Heart left ventricle (tissue), 16 donors: ENCODE measurements at regions not wholly inside any gene's neighbourhood (a gene's known extent, or its start where the extent isn't known, plus 50 kb on each side); places are given as distances from the start of the nearest gene placed in this dataset.

ENCODE experiments used
- ATAC-seq, 4 donors: fragments of 200-7000 bp; cut with Tn5 transposase; one replicate each; pipeline ENCODE4 v1.9.1; 2020 to 2022; ENCODE audit warnings: moderate library complexity in 4 of 4, mild to moderate bottlenecking in 3 of 4, moderate number of reproducible peaks in 1 of 4
- DNase-seq, 5 donors: peaks; one replicate each; pipeline ENCODE4 v3.0.0-alpha.2; 2020
- H3K27ac ChIP-seq, 12 donors: fragments of 200-600 bp; sonication (generic) in 4 of 12; one replicate each; pipeline versions ENCODE4 v1.5.0 to v1.8.0; 2016 to 2022; ENCODE audit warnings: mild to moderate bottlenecking in 2 of 12
- H3K27me3 ChIP-seq, 9 donors: fragments of 200-600 bp; sonication (generic) in 2 of 9; one replicate each; pipeline versions ENCODE4 v1.5.1 to v1.8.0; 2016 to 2022; ENCODE audit warnings: mild to moderate bottlenecking in 3 of 9
- H3K36me3 ChIP-seq, 9 donors: fragments of 200-600 bp; sonication (generic) in 2 of 9; one replicate each; pipeline versions ENCODE4 v1.5.0 to v1.8.0; 2018 to 2022; ENCODE audit warnings: mild to moderate bottlenecking in 2 of 9
- H3K4me1 ChIP-seq, 12 donors: fragments of 200-600 bp; sonication (generic) in 4 of 12; one replicate each; pipeline versions ENCODE4 v1.5.0 to v1.8.0; 2016 to 2022; ENCODE audit warnings: mild to moderate bottlenecking in 3 of 12
- H3K4me3 ChIP-seq, 12 donors: fragments of 200-600 bp; sonication (generic) in 4 of 12; one replicate each; pipeline versions ENCODE4 v1.5.0 to v1.8.0; 2017 to 2022; ENCODE audit warnings: mild to moderate bottlenecking in 9 of 12, moderate library complexity in 4 of 12
- H3K9me3 ChIP-seq, 12 donors: fragments of 200-600 bp; sonication (generic) in 4 of 12; one replicate each; pipeline versions ENCODE4 v1.5.0 to v1.8.0; 2016 to 2022; ENCODE audit warnings: mild to moderate bottlenecking in 1 of 12
- POLR2A ChIP-seq, 2 donors: fragments of 450-650 bp; IDR thresholded peaks; one replicate each; pipeline ENCODE4 v1.6.1; 2017; ENCODE audit warnings: antibody characterized with exemption in 2 of 2, mild to moderate bottlenecking in 2 of 2, moderate library complexity in 2 of 2
- WGBS, 4 donors: extraction: QIAGEN DNeasy Blood & Tissue Kit in 2 of 4; methylation state at CpG; one replicate each; pipeline versions ENCODE4 v1.1.5 to v1.1.7; 2013 to 2018; 5-methylcytosine and 5-hydroxymethylcytosine counted together
- intact Hi-C, 10 donors: fragments of 100-400 bp; cut with DNase I; formaldehyde crosslinking; loops; one replicate each; pipeline versions ENCODE4 v1.11.1 to v1.14.2; 2022
- TF ChIP-seq, protein P1 (sequence below), 12 donors: fragments of 200-600 bp; sonication (generic) in 4 of 12; IDR thresholded peaks; one replicate each; pipeline versions ENCODE4 v1.5.0 to v1.8.0; 2018 to 2022; ENCODE audit warnings: antibody characterized with exemption in 12 of 12, mild to moderate bottlenecking in 5 of 12
- donor health status: ischemic (EF 13 %, LVEDD 7.1; RV severe dilation, severe dysfunction).
- donor health status: healthy with polysubstance abuse.
- donor health status: DM: no; HTN: yes; CAD: no.
- donor health status: DM: no; HTN: no; CAD: no.
- donor health status: ischemic (EF 25% LVEDD 6.9; RV normal size, moderate dysfunction).
- donor health status: ischemic (EF 25% LVEDD 5.7; RV mildly dilated, moderate dysfunction).
- donor health status: healthy.
- donor health status: DM: yes; HTN: yes; CAD: no.
- donor health status: ischemic (EF 35%, LVEDD 5.7; RV mildly dilated, moderate dysfunction).
- donor health status: nonischemic (EF 11% LVEDD 7.7; RV severe dilation, severe dysfunction).
- donor health status: DM: yes; HTN: yes; CAD: no.
- donor health status: PGD.
- donor health status: ischemic (EF 29% LVEDD 5.4; RV normal size, mild dysfunction).
- donor health status: nonischemic (EF 23%, LVEDD 6.1; RV moderate dilation, normal function).

DNA sequence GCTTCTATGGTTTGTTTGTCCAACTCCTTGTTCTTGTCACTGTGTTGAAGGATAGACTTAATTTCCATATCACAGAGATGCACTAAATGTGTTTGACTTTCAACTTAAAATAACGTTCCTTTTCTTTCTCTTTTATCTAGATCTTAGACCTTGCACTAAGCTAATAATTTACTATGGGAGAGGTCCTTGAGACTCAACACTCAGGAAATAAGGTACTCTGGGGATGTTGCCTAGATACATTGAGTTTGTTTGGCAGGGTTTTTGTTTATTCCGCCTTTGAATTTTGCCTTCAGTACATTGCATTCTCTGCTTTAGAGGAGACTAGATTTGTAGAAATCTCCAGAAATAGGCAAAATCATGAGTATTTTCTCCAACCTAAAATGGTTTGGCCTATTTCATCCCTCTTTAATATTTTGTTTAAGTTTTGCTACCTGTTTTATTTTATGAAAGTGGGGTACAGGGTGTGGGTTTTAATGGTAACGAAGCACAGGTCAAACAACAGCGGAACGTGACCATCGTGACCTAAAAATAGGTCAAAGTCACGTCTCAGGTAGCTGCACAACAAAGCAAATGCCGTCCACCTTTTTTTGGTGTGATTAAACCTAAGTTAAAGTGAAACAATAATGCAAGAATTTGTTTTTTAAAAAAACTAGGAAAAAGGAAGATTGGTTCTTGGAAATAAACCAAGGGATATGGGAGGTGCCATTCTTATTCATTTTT is 115.3 kb upstream of the CPSF6 start:
- DNase-seq (no peak), ATAC-seq (no peak)
- Histone ChIP-seq H3K4me3 (no peak overlapping the region), H3K9me3 (no peaks in the 10 kb centered on the region), H3K4me1 (peaks cover 0 to 7% (median 0%) of the 10 kb centered on the region in 12 donors), H3K27me3 (no peaks in the 10 kb centered on the region), H3K27ac (no peak overlapping the region), H3K36me3 (no peaks in the 10 kb centered on the region)
- 75 to 82% (median 79%) methylated on average over 8 of the region's 8 CpGs for WGBS, 4 donors
- TF ChIP-seq, protein P1, sequence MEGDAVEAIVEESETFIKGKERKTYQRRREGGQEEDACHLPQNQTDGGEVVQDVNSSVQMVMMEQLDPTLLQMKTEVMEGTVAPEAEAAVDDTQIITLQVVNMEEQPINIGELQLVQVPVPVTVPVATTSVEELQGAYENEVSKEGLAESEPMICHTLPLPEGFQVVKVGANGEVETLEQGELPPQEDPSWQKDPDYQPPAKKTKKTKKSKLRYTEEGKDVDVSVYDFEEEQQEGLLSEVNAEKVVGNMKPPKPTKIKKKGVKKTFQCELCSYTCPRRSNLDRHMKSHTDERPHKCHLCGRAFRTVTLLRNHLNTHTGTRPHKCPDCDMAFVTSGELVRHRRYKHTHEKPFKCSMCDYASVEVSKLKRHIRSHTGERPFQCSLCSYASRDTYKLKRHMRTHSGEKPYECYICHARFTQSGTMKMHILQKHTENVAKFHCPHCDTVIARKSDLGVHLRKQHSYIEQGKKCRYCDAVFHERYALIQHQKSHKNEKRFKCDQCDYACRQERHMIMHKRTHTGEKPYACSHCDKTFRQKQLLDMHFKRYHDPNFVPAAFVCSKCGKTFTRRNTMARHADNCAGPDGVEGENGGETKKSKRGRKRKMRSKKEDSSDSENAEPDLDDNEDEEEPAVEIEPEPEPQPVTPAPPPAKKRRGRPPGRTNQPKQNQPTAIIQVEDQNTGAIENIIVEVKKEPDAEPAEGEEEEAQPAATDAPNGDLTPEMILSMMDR (IDR thresholded peaks at IDR 0.05): no peak
- no peak for TF ChIP-seq POLR2A (IDR thresholded peaks at IDR 0.05)
- intact Hi-C loops: no loop called here

DNA sequence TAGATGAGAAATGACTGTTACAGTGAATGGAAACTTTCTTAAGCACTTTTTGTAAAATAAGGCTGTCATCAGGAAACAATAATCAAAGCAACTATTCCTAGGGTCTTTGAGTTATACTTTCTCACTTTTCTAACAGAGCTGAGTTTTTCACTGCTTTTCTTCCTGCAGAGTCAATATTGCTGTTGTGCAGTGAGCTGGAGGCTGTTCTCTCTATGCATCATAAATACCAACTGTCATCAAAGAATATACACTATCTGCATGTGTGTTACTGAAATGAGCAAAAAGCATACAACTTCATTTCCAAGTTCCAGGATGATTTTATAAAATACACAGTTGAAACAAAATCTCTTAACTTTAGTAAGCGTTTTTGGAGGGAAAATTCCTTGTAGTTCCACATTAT is 110.4 kb upstream of the CPSF6 start:
- H3K4me1 ChIP-seq: peaks cover 0 to 5% (median 0%) of the 10 kb centered on the region in 12 donors
- no peak for ATAC-seq
- intact Hi-C loops: no loop called here
- WGBS, 4 donors: 79 to 89% (median 83%) methylated on average over 1 of the region's 1 CpG
- no peak overlapping the region for H3K4me3 ChIP-seq
- H3K36me3 ChIP-seq: no peaks in the 10 kb centered on the region
- no peaks in the 10 kb centered on the region for H3K27me3 ChIP-seq
- no peak for DNase-seq
- peaks cover 0 to 3% (median 0%) of the 10 kb centered on the region in 12 donors for H3K9me3 ChIP-seq
- TF ChIP-seq POLR2A (IDR thresholded peaks at IDR 0.05): no peak
- TF ChIP-seq, protein P1 (IDR thresholded peaks at IDR 0.05): no peak
- no peak overlapping the region for H3K27ac ChIP-seq

DNA sequence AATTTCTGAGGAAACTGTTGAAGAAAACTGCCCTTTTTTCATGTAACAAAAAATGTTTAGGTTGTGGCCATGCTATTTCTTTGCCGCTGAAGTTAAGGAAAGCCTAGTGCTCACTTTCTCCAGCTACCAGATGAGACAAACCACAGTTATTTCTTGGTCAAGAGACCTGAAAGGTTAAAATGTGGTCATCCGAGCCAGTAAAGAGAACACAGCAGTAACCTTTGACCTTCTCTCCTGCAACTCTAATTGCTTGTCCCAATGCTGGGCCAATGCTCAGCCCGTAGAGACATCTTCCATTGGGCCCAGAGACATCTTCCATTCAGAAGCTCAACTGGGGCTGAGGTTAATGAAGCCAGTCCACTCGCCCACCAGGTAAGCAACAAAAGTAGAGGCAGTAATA is 109.8 kb upstream of the CPSF6 start:
- TF ChIP-seq POLR2A (IDR thresholded peaks at IDR 0.05): no peak
- TF ChIP-seq, protein P1 (IDR thresholded peaks at IDR 0.05): no peak
- Histone ChIP-seq H3K9me3 (peaks cover 0 to 3% (median 0%) of the 10 kb centered on the region in 12 donors), H3K27ac (no peak overlapping the region), H3K36me3 (no peaks in the 10 kb centered on the region), H3K27me3 (no peaks in the 10 kb centered on the region), H3K4me3 (no peak overlapping the region), H3K4me1 (no peaks in the 10 kb centered on the region)
- no peak for DNase-seq
- ATAC-seq: no peak
- intact Hi-C loops: no loop called here
- 83 to 90% (median 88%) methylated on average over 4 of the region's 4 CpGs for WGBS, 4 donors

DNA sequence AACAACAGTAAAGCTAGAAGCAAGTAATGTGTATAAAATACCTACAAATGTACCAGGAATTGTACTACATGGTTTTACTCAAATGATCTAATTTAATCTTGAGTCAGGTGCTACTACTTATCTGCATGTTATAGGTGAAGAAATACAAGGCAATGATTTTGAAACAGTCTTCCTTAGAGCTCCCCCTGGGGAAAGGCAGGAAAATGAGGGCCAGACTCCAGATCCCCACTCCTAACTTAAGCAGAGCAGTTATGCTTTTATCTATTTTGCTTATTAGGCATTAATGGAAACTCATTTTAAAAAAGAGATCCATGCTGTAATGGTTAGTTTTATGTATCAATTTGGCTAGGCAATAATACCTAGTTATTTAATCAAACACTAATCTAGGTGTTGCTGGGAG is 109.3 kb upstream of the CPSF6 start:
- no peak for TF ChIP-seq POLR2A (IDR thresholded peaks at IDR 0.05)
- TF ChIP-seq, protein P1 (IDR thresholded peaks at IDR 0.05): no peak
- DNase-seq: no peak
- H3K27ac ChIP-seq: no peak overlapping the region
- no peaks in the 10 kb centered on the region for H3K4me1 ChIP-seq
- H3K9me3 ChIP-seq: peaks cover 0 to 3% (median 0%) of the 10 kb centered on the region in 12 donors
- ATAC-seq: no peak
- H3K36me3 ChIP-seq: no peaks in the 10 kb centered on the region
- no peak overlapping the region for H3K4me3 ChIP-seq
- H3K27me3 ChIP-seq: no peaks in the 10 kb centered on the region
- intact Hi-C loops: no loop called here
